ENCODE measurements at regions not wholly inside any gene's neighbourhood (a gene's known extent, or its start where the extent isn't known, plus 50 kb on each side); places are given as distances from the start of the nearest gene placed in this dataset.
"Not testable (repeated sequence)": the region's sequence is repeated elsewhere in the genome, so short reads cannot be mapped to it uniquely, and the experiment has no call there.

- DNase-seq = no peak
- intact Hi-C loops (cut with DNase I) = no loop called here
Observed at GRCh38 chr16:79996321-79996720, 395.8 kb upstream of the MAF start.

- no peak for DNase-seq
- intact Hi-C loops (cut with DNase I) = no loop called here
Observed at GRCh38 chr16:79995315-79995714, 394.8 kb upstream of the MAF start.

GRCh38 chr16:79994418-79994817 lies 393.9 kb upstream of the MAF start:
- DNase-seq = peak in 9 of 10 donors; percentile 36 to 94 (median 55)
- intact Hi-C loops (cut with DNase I) = loop anchor here (1.0 kb wide), 1 partner anchor 13 kb away; no protein-coding TSS in a partner anchor

- DNase-seq = no peak
- intact Hi-C loops (cut with DNase I) = loop anchor here (1.0 kb wide), 1 partner anchor 12 kb away; no protein-coding TSS in a partner anchor
Observed at GRCh38 chr16:79993629-79994209, 393.2 kb upstream of the MAF start.

GRCh38 chr16:79991969-79992368 lies 391.4 kb upstream of the MAF start:
- intact Hi-C loops (cut with DNase I) = no loop called here
- DNase-seq = no peak

- intact Hi-C loops (cut with DNase I) = no loop called here
- no peak for DNase-seq
Observed at GRCh38 chr16:79988721-79989220, 388.2 kb upstream of the MAF start.

GRCh38 chr16:79988089-79988488 lies 387.6 kb upstream of the MAF start:
- no peak for DNase-seq
- intact Hi-C loops (cut with DNase I) = no loop called here

- no peak for DNase-seq
- intact Hi-C loops (cut with DNase I) = no loop called here
Observed at GRCh38 chr16:79986352-79986751, 385.8 kb upstream of the MAF start.

- DNase-seq = no peak
- intact Hi-C loops (cut with DNase I) = no loop called here
Observed at GRCh38 chr16:79985606-79986005, 385.1 kb upstream of the MAF start.

GRCh38 chr16:79984149-79984548 lies 383.6 kb upstream of the MAF start:
- DNase-seq; intact Hi-C loops (cut with DNase I): not testable (repeated sequence)

- no peak for DNase-seq
- intact Hi-C loops (cut with DNase I) = no loop called here
Observed at GRCh38 chr16:79982862-79983261, 382.3 kb upstream of the MAF start.

- peak in 1 of 10 donors; percentile 11 for DNase-seq
- intact Hi-C loops (cut with DNase I) = no loop called here
Observed at GRCh38 chr16:79982361-79982760, 381.8 kb upstream of the MAF start.

GRCh38 chr16:79981814-79982213 lies 381.3 kb upstream of the MAF start:
- no peak for DNase-seq
- intact Hi-C loops (cut with DNase I) = loop anchor here (1.0 kb wide), 1 partner anchor 12 kb away; no protein-coding TSS in a partner anchor

GRCh38 chr16:79980650-79981521 lies 380.3 kb upstream of the MAF start:
- intact Hi-C loops (cut with DNase I) = loop anchor here (1.0 kb wide), 1 partner anchor 13 kb away; no protein-coding TSS in a partner anchor
- DNase-seq = peak; percentile 46 to 95 (median 70)

- intact Hi-C loops (cut with DNase I) = no loop called here
- no peak for DNase-seq
Observed at GRCh38 chr16:79977940-79978836, 377.7 kb upstream of the MAF start.

GRCh38 chr16:79973320-79973719 lies 372.8 kb upstream of the MAF start:
- DNase-seq = no peak
- intact Hi-C loops (cut with DNase I) = no loop called here

- DNase-seq = no peak
- intact Hi-C loops (cut with DNase I) = no loop called here
Observed at GRCh38 chr16:79972053-79972704, 371.6 kb upstream of the MAF start.

- intact Hi-C loops (cut with DNase I) = no loop called here
- no peak for DNase-seq
Observed at GRCh38 chr16:79971237-79971572, 370.7 kb upstream of the MAF start.

- intact Hi-C loops (cut with DNase I) = no loop called here
- no peak for DNase-seq
Observed at GRCh38 chr16:79970551-79971236, 370.2 kb upstream of the MAF start.

GRCh38 chr16:79970087-79970486 lies 369.6 kb upstream of the MAF start:
- intact Hi-C loops (cut with DNase I) = no loop called here
- no peak for DNase-seq

Measured in posterior cingulate gyrus (tissue), 11 donors.